ENCODE measurements at regions not wholly inside any gene's neighbourhood (a gene's known extent, or its start where the extent isn't known, plus 50 kb on each side); places are given as distances from the start of the nearest gene placed in this dataset.

DNA sequence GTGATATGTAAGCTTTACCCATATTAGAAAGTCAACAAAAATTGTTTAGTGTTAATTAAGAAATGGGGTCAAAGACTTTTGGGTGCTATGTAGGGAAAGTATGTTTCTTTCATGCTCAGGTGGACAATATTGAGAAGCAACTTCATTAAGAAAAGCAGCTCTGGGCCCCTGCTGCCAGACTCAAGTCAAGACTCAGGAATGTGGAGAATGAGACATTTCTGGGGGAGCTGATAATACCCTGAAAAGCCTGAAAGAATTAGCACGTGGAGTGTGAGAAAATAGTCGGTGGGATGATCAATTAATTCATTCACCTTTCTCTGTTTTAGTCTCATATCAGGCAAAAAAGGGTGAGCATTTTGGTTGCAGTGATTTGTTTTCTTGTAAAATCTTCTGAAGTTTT lies 175.1 kb upstream of the IMPG1 start (continued):
- TF ChIP-seq, protein P1, sequence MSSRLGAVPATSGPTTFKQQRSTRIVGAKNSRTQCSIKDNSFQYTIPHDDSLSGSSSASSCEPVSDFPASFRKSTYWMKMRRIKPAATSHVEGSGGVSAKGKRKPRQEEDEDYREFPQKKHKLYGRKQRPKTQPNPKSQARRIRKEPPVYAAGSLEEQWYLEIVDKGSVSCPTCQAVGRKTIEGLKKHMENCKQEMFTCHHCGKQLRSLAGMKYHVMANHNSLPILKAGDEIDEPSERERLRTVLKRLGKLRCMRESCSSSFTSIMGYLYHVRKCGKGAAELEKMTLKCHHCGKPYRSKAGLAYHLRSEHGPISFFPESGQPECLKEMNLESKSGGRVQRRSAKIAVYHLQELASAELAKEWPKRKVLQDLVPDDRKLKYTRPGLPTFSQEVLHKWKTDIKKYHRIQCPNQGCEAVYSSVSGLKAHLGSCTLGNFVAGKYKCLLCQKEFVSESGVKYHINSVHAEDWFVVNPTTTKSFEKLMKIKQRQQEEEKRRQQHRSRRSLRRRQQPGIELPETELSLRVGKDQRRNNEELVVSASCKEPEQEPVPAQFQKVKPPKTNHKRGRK (tag; IDR thresholded peaks at IDR 0.05), result no peak
- TF ChIP-seq PHF21A (IDR thresholded peaks at IDR 0.05; ENCODE audit: borderline replicate concordance, low read depth) (no peak), PURB (CRISPR knock-in tag; IDR thresholded peaks at IDR 0.05; ENCODE audit: low read depth) (no peak)
- TF ChIP-seq, protein P2, sequence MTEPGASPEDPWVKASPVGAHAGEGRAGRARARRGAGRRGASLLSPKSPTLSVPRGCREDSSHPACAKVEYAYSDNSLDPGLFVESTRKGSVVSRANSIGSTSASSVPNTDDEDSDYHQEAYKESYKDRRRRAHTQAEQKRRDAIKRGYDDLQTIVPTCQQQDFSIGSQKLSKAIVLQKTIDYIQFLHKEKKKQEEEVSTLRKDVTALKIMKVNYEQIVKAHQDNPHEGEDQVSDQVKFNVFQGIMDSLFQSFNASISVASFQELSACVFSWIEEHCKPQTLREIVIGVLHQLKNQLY (CRISPR knock-in tag; conservative IDR thresholded peaks at IDR 0.05), result no peak

DNA sequence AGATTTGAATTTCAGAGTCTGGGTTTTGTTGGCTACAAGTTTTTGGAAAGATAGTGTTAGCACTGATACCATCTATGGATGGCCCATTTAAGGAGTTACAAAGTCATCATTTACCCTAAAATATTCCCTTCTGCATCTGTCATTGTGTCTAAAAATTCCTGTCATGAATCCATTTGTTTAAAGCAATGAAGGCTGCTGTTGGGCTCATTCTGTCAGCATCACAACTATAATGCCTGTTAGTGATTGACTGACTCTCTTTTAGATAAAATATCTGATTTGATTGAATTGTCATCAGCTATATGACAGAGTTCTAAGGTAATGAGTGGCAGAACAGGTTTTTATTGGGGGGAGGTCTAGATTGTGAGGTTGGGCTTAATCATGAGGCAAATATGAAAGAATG lies 167.6 kb upstream of the IMPG1 start:
- Histone ChIP-seq H3K27me3 (ENCODE audit: control insufficient read depth in 2 of 2, insufficient read depth in 2 of 2, low read length in 2 of 2) (no peaks in the 10 kb centered on the region), H3K9ac (ENCODE audit: insufficient read depth in 1 of 2, low read depth in 2 of 2, low read length in 2 of 2) (no peak overlapping the region), H3K9me3 (replicated peaks; ENCODE audit: control insufficient read depth, insufficient read depth, low read depth, low read length) (no peaks in the 10 kb centered on the region), H4K20me1 (replicated peaks; ENCODE audit: control insufficient read depth, insufficient read depth, low read length) (no peaks in the 10 kb centered on the region), H3K79me2 (ENCODE audit: control insufficient read depth, insufficient read depth, low read length) (no peaks in the 10 kb centered on the region), H2AFZ (ENCODE audit: low read depth, low read length) (no peak overlapping the region), H3K4me2 (ENCODE audit: insufficient read depth, low read length) (no peak overlapping the region), H3K4me1 (replicated peaks in 1 of 2; ENCODE audit: control insufficient read depth in 2 of 2, insufficient read depth in 2 of 2, low read length in 2 of 2) (no peaks in the 10 kb centered on the region), H3K9me1 (ENCODE audit: control insufficient read depth, insufficient read depth, low read length) (no peaks in the 10 kb centered on the region), H3K36me3 (ENCODE audit: control insufficient read depth, insufficient read depth, low read length) (no peaks in the 10 kb centered on the region), H3K27ac (ENCODE audit: extremely low read depth, low read depth, low read length) (no peak overlapping the region), H3K4me3 (no peak overlapping the region)
- DNase-seq (ENCODE audit: extremely low read depth in 1 of 4, low spot score in 3 of 4) (no peak), ATAC-seq (no peak), FAIRE-seq (no peak)
- TF ChIP-seq, protein P3, sequence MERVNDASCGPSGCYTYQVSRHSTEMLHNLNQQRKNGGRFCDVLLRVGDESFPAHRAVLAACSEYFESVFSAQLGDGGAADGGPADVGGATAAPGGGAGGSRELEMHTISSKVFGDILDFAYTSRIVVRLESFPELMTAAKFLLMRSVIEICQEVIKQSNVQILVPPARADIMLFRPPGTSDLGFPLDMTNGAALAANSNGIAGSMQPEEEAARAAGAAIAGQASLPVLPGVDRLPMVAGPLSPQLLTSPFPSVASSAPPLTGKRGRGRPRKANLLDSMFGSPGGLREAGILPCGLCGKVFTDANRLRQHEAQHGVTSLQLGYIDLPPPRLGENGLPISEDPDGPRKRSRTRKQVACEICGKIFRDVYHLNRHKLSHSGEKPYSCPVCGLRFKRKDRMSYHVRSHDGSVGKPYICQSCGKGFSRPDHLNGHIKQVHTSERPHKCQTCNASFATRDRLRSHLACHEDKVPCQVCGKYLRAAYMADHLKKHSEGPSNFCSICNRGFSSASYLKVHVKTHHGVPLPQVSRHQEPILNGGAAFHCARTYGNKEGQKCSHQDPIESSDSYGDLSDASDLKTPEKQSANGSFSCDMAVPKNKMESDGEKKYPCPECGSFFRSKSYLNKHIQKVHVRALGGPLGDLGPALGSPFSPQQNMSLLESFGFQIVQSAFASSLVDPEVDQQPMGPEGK (CRISPR knock-in tag; IDR thresholded peaks at IDR 0.05; ENCODE audit: borderline replicate concordance), result no peak
- TF ChIP-seq RBM17 (IDR thresholded peaks at IDR 0.05; ENCODE audit: borderline replicate concordance, low read depth, low read length) (no peak), ZNF79 (CRISPR knock-in tag; IDR thresholded peaks at IDR 0.05; ENCODE audit: low read depth) (no peak)
- intact Hi-C loops (cut with micrococcal nuclease), result no loop called here
- in situ Hi-C loops (cut with MboI), result no loop called here
- ChIA-PET CTCF (ENCODE audit: low intra/inter-chr PET ratio) (no interaction called here), POLR2A (no interaction called here)
- BruUV-seq (replicated peaks), result no TSS peak

All from K562 (cell line).